IPS-NIHi7 (cell line): ENCODE measurements at regions not wholly inside any gene's neighbourhood (a gene's known extent, or its start where the extent isn't known, plus 50 kb on each side); places are given as distances from the start of the nearest gene placed in this dataset.

ENCODE experiments used
- DNase-seq: peaks from one replicate; pipeline ENCODE4 v3.0.0; 2012; ENCODE audit warnings: mixed read lengths; ENCODE audit errors: extremely low spot score

DNA sequence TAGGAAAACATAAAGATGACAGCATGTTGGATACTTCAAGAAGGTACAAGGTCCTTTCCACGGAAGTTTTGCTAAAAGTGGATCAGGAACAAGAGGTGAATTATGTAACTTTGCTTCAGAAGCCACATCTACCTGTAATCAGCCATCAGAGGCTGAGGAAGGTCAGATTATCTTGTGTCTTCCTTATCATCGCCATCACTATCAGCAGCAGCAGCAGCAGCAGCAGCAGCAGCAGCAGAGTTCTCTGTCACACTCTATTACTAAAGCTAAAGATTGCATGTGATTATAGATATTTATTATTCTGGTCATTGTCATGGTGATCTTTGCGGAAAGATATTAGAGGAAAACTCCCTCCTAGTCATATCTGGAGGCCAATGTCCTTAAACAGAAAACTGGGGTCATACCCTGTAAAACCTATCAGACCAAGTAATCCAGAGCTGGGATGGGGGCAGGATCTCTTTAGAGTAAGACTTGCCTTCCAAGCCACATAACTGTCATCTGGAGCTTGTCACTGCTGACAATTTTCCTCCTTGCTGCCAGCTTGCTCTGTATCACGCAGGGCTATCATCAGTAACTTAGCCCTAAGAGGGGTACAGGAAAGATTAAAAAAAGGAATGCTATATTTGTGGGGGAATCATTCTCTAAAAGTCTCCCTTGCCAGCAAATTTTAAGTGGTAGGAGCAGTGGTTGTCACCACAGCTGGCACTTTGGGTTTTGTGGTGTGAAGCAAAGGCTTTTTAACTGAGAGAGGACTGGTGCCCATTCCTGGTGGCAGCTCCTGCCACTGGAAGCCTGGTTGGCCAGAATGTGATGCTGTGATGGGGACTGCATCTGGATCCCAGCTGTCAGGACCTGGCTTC, 130.9 kb upstream of the RASGRP1 start:
- no peak for DNase-seq

DNA sequence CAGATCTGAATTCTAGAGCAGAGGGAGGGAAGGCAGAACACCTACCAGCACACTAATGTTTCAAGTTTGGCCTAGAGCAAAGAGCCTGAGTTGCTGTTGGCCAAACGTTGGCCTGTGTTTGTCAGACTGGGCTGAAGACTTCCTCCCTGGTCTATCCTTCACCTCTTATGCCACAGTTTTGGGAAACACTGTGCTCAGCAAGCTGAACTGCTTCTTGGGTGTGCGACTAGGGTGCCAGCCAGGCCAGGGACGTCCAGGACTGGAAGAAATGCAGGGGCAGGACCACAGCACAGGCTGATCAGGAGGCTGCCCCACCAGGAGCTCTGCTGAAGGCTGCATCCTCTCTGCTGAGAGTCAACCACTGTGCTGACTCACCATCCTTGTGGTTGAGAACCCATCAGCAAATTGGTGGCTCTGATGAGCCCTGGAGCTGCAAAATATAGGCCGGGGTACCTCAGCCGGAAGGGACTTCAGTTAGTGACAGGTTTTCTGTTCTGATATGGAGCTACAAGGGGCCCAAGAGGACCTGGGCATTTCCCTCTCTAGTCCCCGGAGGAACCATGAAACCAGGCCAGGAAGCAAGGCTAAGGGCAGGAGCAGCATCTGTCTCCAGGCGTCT, 131.6 kb upstream of the RASGRP1 start:
- DNase-seq, result no peak

DNA sequence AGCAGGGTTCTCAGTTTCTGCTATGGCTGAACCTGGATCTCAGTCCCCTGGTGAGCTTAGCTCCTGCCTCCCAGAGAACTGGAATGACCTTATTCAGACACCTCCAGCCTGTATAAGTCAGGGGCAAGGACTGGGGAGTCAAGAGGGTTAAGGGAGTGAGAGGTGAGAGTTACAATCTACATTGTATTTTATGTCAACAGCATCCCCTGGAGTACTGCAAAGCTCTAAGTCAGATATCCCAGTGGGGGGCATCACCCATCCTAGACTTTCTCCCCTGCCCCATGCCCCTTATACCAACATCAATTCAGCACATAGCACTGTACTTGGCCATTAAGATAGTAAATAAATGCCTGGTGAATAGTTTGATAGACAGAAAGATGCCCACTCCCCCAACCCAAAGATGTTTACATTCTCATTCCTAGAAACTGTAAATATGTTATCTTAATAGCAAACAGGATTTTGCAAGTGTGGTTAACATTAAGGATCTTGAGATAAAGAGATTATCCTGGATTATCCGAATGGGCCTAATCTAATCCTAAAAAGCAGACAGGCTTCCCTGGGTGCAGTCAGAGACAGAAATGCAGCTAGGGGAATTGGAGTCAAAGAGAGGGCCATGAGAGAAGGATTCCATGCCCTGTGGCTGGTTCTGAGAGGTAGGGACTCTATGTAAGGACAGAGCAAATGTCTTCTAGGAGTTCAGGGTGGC, 132.3 kb upstream of the RASGRP1 start:
- no peak for DNase-seq

DNA sequence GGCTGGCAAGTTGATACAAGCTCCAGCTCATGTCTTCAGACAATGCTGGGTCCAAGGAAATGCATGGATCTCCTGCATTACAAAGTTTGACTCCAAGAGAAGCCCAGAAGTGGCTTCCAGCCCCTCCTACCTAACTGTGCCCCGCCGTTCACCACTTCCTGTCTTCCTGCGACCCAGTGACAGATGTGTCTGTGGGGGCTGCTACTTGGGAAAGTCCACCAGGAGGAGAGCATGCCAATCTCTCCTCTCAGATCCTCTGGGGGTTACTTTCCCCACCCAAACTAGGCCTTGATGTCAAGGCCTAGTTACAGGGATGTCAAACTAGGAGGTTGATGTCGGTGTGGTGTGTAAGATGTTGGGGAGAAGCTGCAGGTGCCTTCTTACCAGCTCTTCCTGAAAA, 133.6 kb upstream of the RASGRP1 start:
- no peak for DNase-seq

DNA sequence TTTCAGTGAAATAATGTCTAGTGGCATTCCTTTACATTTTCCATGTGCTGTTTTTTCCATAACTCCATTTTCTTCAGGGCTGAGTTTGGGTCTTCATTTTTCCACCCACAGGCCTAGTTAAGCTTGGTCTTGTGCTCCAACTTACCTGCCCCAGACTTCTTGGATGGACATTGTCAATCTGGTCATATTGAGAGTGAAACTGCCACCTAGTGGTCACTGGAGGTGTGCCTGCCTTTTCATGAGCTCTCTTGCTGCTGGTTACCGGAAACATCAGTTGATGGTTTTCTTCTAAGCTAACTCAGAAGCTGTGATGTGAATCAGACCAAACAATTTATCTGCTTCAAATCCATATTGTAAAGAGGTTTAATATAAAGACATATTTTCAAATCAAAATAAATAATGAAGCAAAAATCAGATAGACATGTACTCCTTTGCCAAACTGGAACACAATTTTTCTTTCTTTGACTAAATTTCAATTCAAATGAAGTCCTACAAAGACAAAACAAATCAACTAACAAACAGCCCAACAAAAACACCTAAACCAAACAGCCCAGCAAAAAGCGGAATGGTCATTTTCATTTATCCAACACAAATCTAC, 135.1 kb upstream of the RASGRP1 start:
- peak; percentile 73 for DNase-seq

DNA sequence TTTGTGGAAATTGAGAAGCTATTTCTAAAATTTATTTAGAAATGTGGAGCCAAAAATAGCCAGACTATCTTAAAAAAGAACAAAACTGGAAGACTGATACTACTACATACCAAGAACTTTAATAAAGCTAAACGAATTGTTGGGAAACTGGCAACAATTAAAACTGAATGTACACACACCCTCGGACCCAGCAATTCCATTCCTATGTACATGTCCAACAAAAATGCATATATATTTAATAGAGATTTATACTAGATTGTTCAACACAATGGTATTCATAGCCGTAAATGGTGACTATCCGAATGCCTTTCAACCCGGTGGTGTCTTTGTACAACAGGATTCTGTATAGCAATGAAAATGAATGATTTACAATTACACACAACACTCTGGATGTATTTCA, 136.5 kb upstream of the RASGRP1 start:
- no peak for DNase-seq

DNA sequence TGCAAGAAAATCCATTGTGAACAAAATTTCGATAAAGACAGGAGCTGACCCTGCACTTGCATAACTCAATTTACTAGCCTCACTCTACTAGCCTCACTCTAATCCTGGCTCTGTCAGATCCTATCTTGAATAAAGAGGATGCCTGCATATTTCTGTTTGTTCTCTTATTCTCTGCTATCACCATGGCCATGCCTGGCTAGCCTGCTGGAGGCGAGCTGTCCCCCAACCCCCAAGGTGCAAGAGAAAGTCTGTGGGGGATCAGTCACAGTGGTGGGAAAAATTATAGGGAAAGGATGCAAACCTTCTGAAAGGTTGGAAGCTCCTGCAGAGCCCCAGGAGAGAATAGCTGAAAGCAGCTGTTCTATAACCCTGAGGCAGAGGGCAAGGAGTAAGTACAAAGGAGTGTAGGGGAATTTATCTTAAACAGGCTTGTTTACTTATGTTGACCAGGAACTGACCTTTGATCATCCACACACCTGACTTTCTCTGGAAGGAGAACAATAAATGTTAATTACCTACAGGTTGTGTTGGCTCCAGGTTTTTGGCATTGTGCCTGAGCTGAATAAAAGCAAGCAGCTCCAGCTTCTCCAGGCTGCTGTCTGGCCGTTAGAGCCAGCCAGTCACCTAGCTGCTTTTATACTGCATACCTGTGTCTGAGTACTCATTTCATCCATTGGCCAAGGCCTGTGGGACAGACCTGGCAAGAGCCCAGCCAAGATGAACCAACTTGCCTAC, 137.7 kb upstream of the RASGRP1 start:
- no peak for DNase-seq

DNA sequence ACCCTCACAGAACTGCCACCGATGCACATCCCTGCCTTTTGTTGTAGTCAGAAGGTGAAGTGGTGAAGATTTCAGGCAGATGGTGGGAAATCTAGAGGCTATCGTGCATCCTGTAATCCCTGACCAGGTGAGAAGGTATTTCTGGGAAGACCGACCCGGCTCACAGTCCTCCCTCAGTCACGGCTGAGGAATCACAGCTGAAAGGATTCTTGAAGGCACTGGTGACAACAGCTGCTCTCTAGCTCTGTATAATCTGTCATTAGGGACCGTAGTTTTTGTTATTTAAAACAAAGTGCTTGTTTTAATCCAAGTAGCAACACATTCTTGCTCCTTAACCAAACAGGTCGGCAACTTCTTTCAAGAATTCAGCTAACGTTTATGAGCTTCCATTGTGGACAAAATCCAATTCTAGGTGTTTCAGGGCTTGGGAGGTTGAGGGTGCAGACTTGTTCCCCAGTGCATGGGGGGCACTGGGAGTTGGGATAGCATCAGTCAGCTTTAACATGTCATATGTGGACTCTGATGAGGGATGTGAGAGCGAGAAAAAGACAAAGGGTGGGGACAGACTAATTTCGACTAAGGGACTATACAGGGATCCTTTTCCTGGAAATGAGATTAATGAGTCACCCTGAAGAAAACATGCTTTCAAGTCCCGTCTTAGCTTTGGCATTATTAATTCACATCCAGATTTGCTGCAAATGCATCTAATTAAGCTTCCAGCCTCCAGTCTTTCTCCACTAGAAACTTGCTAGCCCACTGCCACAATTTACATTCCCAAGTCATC, 141.0 kb upstream of the RASGRP1 start:
- no peak for DNase-seq

DNA sequence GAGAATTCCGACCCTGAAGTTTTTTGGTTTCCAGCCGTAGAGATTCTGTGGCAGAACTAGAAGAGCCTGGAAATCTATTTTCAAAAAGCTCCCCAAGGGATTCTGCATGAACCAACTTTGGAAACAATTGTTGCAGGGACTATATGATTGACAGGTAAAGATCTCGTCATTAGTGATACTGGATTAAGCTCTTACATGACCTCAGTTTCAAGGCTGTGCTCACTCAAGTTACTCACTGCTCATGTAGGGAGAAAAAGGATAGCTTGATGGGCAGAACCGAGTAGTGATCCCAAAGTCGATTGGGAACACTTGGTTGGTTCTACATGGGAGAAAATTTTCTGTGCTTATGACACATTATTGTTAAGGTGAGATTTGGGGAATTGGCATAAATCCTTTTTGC, 142.3 kb upstream of the RASGRP1 start:
- no peak for DNase-seq

DNA sequence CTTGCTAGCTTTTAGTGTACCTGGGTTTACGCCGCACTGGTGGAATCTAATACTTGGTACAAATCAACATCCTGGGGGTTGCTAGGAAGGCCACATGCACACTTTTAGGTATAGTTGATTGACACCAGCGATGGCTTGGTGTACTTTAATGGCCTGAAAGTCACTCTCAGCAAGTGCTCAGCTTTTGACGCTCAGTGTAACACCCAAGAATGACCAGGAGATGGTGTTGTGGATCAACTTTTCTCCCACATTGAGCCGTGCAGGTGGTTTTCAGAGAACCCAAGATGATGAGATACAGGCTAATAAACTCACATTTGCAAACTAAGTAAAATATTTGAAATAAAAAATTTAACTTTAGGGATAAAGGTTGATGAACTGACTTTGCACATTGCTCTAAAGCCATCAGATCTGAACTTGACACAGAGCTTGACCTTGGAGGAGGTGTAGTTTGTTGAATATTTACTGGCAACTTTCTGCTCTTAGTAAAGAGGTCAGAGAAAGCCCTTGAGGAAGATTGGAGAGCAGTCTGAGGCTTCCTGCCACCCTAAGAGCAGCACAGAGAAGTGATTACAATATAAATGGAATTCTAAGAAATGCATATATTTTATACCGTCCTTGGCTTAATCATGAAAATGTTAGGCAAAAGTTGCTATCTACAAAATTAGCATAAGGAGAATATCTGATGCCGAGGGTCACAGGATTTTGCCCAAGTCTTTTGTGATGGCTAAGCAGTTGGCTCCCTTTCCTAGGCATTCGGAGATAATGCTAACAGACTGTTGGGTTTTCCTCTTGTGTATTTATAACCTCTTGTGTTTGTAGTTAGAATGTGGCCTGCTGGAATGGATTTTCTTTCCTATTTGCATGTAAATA, 143.4 kb upstream of the RASGRP1 start:
- DNase-seq, result peak; percentile 73

DNA sequence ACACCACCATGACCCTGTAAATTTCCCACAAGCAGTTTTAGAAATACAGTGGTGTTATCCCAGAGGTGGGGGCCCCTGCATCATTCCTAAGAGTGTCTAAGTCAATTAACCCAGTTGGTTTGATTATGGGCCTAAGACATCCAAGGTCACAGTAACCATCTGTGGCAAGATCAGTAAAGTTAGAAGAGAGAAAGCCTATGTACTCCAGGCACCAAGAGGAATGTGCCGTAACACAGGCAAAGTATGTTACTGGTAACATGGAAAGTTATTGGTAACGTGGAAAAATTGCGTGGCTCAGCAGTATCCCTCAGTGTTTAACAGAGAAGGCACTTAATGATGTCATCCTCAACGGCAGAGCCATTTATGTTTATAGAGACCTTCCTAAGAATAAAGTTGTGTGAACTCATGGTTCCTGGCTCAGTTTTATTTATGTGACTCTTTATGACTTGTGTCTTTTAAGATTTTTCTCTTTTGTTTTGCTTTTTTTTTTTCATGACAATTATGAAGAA, 144.1 kb upstream of the RASGRP1 start:
- no peak for DNase-seq

DNA sequence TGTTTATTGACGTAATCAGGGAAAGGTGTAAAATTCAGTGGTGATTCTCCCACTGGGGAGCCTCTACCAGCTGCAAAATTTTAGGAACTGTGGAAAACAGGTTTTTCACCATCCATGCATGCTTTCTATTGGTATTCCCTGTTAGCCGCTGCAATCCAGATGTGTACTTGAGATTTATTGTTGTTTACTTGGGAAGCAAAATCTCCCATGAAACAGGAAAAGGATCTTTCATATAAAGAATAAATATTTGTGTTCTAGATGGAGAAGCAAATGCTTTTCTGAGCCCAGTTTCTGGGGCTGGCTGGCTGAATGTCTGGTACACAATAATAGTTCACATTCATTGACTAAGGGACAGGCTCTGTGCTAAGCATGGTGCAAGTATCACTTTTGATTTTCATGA, 144.6 kb upstream of the RASGRP1 start:
- no peak for DNase-seq

DNA sequence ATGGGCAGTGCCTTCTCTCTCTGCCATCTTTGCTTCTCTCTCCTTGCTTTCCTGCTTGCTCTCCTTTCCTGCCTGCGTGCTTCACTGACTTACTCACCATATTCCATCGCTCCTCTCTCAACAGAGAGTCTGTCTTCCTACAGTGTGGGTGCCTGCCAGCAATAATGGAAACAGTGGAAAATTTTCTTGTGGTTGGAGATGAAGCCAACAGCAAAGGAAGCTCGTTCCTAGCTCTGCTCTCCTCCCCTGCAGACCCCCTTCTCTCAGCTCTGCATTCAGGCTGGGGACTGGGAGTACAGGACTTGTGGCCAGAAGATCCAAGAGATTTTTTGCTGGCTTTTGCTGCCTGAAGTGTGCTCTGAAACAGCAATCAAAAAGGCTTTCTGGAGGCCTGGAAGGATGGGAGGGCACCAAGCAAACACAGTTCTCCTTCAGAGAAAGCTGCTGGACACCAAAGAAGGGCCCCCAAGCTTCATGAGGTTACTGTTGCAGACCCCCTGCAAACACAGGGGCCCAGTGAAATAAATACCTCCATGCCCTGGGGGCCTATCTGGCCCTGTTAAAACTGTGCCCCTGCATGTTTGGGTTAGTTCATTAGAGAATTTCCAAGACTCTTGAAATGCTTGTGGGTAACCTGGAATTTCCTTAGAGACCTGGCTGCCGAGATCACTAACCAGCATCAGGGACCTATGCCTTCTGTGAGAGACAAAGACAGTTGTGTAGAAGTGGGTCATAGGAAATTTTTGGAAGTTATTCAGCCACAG, 149.9 kb upstream of the RASGRP1 start:
- DNase-seq, result no peak

DNA sequence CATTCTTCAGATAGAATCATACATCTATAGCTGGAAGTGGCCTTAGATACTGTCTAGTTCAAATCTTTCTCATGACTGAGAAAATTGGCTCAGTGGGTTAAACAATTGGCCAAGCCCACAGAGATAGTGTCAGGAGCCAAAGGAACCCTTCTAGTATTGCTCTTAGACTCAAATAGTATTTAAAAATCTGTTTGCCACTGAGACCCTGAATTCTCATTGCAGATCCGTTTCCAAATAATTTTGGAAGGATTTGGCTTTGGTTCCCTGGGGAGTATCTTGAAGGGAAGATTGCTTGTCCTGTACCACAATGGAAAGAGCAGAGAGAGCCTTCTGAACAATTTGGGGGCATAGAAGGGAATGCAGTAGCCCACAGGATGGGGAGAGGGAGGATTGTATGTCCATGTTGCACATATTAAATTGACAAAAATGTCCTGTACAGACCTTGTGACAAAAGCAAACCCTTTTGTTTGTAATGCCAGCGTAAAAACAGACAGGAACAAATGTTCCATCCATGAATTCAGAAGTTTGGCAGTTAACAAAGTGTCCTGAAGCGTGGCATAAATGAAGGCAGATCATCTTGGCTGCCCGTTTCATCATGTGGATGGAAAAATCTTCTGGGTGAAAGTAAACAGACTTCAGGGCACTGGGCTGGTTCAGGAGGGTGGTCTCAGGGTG, 156.4 kb upstream of the RASGRP1 start:
- DNase-seq, result no peak

DNA sequence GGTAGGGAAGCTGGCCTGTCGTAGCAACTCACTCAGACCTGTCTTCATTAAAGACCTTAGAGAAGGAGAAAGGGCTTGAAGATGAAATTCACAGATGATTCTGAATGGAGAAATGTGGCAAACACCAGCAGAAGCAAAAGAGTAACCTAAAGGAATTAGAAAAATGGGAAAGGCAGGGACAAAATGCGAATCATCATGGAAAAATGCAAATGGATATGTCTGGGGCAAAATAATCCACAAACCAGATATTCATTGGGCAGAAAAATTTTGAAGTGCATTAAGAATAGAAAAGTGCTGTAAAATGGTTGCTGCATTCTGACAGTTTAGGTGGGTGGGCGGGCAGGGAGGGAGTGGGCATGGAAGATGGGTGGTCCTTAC, 156.9 kb upstream of the RASGRP1 start:
- no peak for DNase-seq

DNA sequence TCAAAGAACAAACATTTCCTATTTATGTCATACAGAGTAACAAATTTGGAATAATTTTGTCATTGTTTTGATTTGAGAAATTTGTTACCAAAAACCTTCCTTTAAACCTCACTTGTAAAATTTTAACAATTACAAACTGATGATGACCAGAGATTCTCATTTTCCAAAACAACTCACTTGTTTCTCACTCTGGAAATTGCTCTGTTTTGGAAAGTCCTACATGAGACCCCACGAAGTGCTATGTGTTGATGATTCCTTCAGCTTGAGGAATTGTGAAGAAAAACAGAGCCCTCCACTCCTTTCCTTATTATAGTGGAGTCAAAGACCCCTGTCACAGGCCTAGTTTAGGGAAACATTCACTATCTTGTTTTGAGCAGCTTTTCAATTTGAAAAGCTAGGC, 157.6 kb upstream of the RASGRP1 start:
- DNase-seq, result no peak

DNA sequence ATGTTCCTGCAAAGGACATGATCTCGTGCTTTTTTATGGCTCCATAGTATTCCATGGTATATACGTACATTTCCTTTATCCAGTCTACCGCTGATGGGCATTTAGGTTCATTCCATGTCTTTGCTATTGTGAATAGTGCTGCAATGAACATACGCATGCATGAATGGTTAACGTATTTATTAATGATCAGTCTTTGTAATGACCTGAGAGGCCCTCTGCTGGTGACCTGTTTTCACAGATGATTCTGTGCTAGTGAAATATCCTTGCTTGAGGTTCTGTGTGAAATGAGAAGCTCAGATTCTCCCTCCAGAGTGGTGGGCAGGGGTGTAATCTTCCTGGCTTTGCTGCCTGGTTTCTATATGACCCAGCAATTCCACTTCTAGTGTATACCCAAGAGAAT, 160.2 kb upstream of the RASGRP1 start:
- no peak for DNase-seq

DNA sequence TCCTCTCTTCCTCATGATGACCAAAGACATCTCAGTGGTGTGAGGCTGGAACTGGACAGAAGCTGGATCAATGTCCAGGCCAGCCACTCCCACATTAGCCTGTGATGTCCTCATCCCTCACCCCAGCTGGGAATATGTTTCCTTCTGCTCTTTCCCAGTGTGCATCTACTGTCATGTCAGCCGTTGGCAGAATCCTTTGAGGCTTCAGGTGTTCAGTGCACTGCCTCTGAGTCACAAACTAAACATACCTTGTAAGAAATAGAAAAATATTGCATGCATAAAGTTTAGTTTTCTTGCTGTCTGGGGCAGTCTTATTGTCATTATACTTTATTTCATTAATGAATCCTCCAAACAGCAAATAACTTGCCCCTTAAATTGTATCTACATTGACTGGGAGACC, 161.6 kb upstream of the RASGRP1 start:
- no peak for DNase-seq

DNA sequence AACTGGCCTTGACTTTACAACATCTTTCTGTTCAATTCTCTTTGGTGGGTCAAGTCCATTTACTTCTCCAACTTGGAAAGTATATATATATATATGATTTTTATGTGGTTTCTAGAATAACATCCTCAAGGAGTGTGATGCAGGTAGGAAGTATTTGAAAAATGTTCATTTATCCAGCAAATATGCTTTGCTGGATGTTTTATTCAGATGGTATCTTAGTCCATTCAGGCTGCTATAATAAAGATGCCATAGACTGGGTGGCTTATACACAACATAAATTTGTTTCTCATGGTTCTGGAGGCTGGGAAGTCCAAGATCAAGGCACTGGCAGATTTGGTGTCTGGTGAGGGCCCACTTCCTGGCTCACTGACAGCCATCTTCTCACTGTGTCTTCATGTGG, 168.7 kb upstream of the RASGRP1 start:
- DNase-seq, result no peak
